GM21717 (cell line): ENCODE measurements at regions not wholly inside any gene's neighbourhood (a gene's known extent, or its start where the extent isn't known, plus 50 kb on each side); places are given as distances from the start of the nearest gene placed in this dataset.
"Not testable (repeated sequence)": the region's sequence is repeated elsewhere in the genome, so short reads cannot be mapped to it uniquely, and the experiment has no call there.

ENCODE experiments used
- ATAC-seq: cut with Tn5 transposase; IDR thresholded peaks from one replicate; pipeline ENCODE4 v1.9.1; 2021; ENCODE audit warnings: mild to moderate bottlenecking, moderate library complexity; ENCODE audit not compliant: unreplicated experiment

- ATAC-seq: no peak
These were observed 71.9 kb upstream of the HABP2 start for GRCh38 chr10:113480851-113481502.

- ATAC-seq: no peak
These were observed 68.4 kb upstream of the HABP2 start for GRCh38 chr10:113484487-113484886.

GRCh38 chr10:113485736-113486135, 67.1 kb upstream of the HABP2 start:
- no peak for ATAC-seq

- ATAC-seq: no peak
These were observed 66.3 kb upstream of the HABP2 start for GRCh38 chr10:113486531-113486930.

- no peak for ATAC-seq
These were observed 65.7 kb upstream of the HABP2 start for GRCh38 chr10:113487154-113487553.

GRCh38 chr10:113488186-113488585, 64.7 kb upstream of the HABP2 start:
- no peak for ATAC-seq

GRCh38 chr10:113489522-113489921, 63.3 kb upstream of the HABP2 start:
- ATAC-seq: not testable (repeated sequence)

- no peak for ATAC-seq
These were observed 60.8 kb upstream of the HABP2 start for GRCh38 chr10:113491967-113492565.

GRCh38 chr10:113493195-113493594, 59.7 kb upstream of the HABP2 start:
- ATAC-seq: no peak

GRCh38 chr10:113493882-113494301, 59.0 kb upstream of the HABP2 start:
- no peak for ATAC-seq

- no peak for ATAC-seq
These were observed 58.1 kb upstream of the HABP2 start for GRCh38 chr10:113494761-113495160.

- ATAC-seq: no peak
These were observed 57.3 kb upstream of the HABP2 start for GRCh38 chr10:113495553-113495952.

GRCh38 chr10:113496111-113497109, 56.4 kb upstream of the HABP2 start:
- ATAC-seq: no peak

- ATAC-seq: no peak
These were observed 55.7 kb upstream of the HABP2 start for GRCh38 chr10:113497198-113497597.

- ATAC-seq: no peak
These were observed 53.9 kb upstream of the HABP2 start for GRCh38 chr10:113498997-113499396.

- ATAC-seq: no peak
These were observed 53.0 kb upstream of the HABP2 start for GRCh38 chr10:113499806-113500205.

GRCh38 chr10:113501031-113501430, 51.8 kb upstream of the HABP2 start:
- ATAC-seq: not testable (repeated sequence)
